ENCODE measurements at regions not wholly inside any gene's neighbourhood (a gene's known extent, or its start where the extent isn't known, plus 50 kb on each side); places are given as distances from the start of the nearest gene placed in this dataset.

DNA sequence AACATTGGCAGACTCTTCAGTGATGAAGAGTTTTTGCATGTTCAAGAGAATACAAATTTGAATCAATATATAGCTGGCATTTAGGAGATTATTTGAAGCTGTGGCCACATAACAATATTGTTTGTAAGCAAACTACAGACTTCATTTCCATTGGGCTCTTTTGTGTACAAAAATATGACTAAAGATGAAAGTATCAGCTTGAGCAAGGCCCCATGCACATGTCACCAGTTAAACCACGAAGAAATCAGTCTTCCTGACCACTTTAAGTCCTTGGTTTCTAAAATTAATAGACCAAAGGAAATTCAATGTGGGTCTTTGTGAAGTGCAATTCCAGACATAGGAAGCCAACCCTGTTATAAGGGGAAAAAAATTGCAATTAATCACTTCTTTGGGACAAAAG is 1664.6 kb upstream of the ADGRL3 start:
- Histone ChIP-seq H2BK5ac (ENCODE audit: insufficient read length, low read length) (no peak overlapping the region), H3K9me3 (ENCODE audit: control insufficient read depth, low read depth, low read length) (no peaks in the 10 kb centered on the region), H3K4me2 (ENCODE audit: insufficient read depth, insufficient read length, low read length) (no peak overlapping the region), H3K79me1 (ENCODE audit: insufficient read depth, low read depth, low read length, poor library complexity, severe bottlenecking) (no peaks in the 10 kb centered on the region), H3K27me3 (ENCODE audit: insufficient read depth, low read length) (no peaks in the 10 kb centered on the region), H2BK20ac (ENCODE audit: low read depth, low read length, poor library complexity, severe bottlenecking) (no peak overlapping the region), H3K79me2 (ENCODE audit: insufficient read depth, low read length) (no peaks in the 10 kb centered on the region), H2BK12ac (ENCODE audit: insufficient read length, low read depth, low read length) (no peak overlapping the region), H3K56ac (ENCODE audit: insufficient read length, low read depth, low read length) (no peak overlapping the region), H4K20me1 (ENCODE audit: control insufficient read depth, insufficient read depth, insufficient read length) (no peaks in the 10 kb centered on the region), H4K91ac (ENCODE audit: insufficient read length, low read depth, low read length) (no peak overlapping the region), H3K9ac (ENCODE audit: extremely low read depth, insufficient read length, low read length) (no peak overlapping the region), H3K18ac (ENCODE audit: insufficient read length, low read depth, low read length) (no peak overlapping the region), H3T11ph (ENCODE audit: low read length) (no peak overlapping the region), H3K23ac (ENCODE audit: insufficient read length, low read depth, low read length) (no peak overlapping the region), H3K27ac (ENCODE audit: insufficient read length, low read depth, low read length) (no peak overlapping the region), H2AK5ac (ENCODE audit: insufficient read length, low read length) (no peak overlapping the region), H2BK15ac (ENCODE audit: low read depth, low read length) (no peak overlapping the region), H3K4me1 (ENCODE audit: insufficient read depth, low read length) (no peaks in the 10 kb centered on the region), H4K5ac (ENCODE audit: insufficient read length, low read depth, low read length) (no peak overlapping the region), H3K14ac (ENCODE audit: insufficient read depth, low read length) (no peak overlapping the region), H3K23me2 (ENCODE audit: insufficient read length, low read depth, low read length, poor library complexity, severe bottlenecking) (no peaks in the 10 kb centered on the region), H3K4ac (ENCODE audit: low read depth, low read length) (no peak overlapping the region), H2AFZ (ENCODE audit: low read length) (no peak overlapping the region), H2BK120ac (ENCODE audit: low read depth, low read length, poor library complexity, severe bottlenecking) (no peak overlapping the region), H4K8ac (replicated peaks; ENCODE audit: insufficient read length, low read depth, low read length) (no peak overlapping the region)
- Mint-ChIP-seq H3K9me3 (peaks cover 3% of the 10 kb centered on the region in 2 experiments; a peak in 4 of 5 replicates), H3K4me3 (no peak overlapping the region), H3K4me1 (no peaks in the 10 kb centered on the region), H3K27me3 (ENCODE audit: low read depth) (no peaks in the 10 kb centered on the region), H3K36me3 (ENCODE audit: insufficient read depth in 1 of 3, low read depth in 3 of 3) (no peaks in the 10 kb centered on the region), H3K27ac (no peak overlapping the region)
- DNase-seq = no peak
- TF ChIP-seq, protein P1, sequence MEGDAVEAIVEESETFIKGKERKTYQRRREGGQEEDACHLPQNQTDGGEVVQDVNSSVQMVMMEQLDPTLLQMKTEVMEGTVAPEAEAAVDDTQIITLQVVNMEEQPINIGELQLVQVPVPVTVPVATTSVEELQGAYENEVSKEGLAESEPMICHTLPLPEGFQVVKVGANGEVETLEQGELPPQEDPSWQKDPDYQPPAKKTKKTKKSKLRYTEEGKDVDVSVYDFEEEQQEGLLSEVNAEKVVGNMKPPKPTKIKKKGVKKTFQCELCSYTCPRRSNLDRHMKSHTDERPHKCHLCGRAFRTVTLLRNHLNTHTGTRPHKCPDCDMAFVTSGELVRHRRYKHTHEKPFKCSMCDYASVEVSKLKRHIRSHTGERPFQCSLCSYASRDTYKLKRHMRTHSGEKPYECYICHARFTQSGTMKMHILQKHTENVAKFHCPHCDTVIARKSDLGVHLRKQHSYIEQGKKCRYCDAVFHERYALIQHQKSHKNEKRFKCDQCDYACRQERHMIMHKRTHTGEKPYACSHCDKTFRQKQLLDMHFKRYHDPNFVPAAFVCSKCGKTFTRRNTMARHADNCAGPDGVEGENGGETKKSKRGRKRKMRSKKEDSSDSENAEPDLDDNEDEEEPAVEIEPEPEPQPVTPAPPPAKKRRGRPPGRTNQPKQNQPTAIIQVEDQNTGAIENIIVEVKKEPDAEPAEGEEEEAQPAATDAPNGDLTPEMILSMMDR (conservative IDR thresholded peaks at IDR 0.05) = no peak
- no CpG with 5 or more reads among the region's 1 CpG for WGBS (ENCODE audit: extremely low coverage, insufficient read length, low lambda C conversion rate)

Measured in H9 (cell line).